Mesothelial cell of epicardium (in vitro differentiated cells): ENCODE measurements at regions not wholly inside any gene's neighbourhood (a gene's known extent, or its start where the extent isn't known, plus 50 kb on each side); places are given as distances from the start of the nearest gene placed in this dataset.
A peak's percentile ranks its signal among the peaks of the same experiment; 100 is the strongest.
"Not testable (repeated sequence)": the region's sequence is repeated elsewhere in the genome, so short reads cannot be mapped to it uniquely, and the experiment has no call there.

Experiments
- DNase-seq, 2 experiments: peaks; one replicate each; pipeline ENCODE4 v3.0.0; 2021; ENCODE audit warnings: low spot score in 2 of 2; ENCODE audit not compliant: unreplicated experiment in 2 of 2
- H3K27ac Mint-ChIP-seq: 2 replicates; pipeline ENCODE4 v1.8.0; 2021; ENCODE audit warnings: mixed read lengths
- H3K27me3 Mint-ChIP-seq: 2 replicates; pipeline ENCODE4 v1.8.0; 2021; ENCODE audit warnings: low read depth, mixed read lengths
- H3K36me3 Mint-ChIP-seq: 2 replicates; pipeline ENCODE4 v1.8.0; 2021; ENCODE audit warnings: mixed read lengths
- H3K4me1 Mint-ChIP-seq: 2 replicates; pipeline ENCODE4 v1.8.0; 2021; ENCODE audit warnings: mixed read lengths
- H3K4me3 Mint-ChIP-seq: 2 replicates; pipeline ENCODE4 v1.8.0; 2021; ENCODE audit warnings: mild to moderate bottlenecking, moderate library complexity, mixed read lengths
- H3K9me3 Mint-ChIP-seq: 2 replicates; pipeline ENCODE4 v1.8.0; 2021; ENCODE audit warnings: mixed read lengths
- CTCF ChIP-seq: fragments of 200-600 bp; sonication (generic); IDR thresholded peaks from one replicate; pipeline ENCODE4 v1.5.0; 2021; ENCODE audit warnings: antibody characterized with exemption; ENCODE audit not compliant: unreplicated experiment

- H3K27ac Mint-ChIP-seq, result no peak overlapping the region
- no peaks in the 10 kb centered on the region for H3K27me3 Mint-ChIP-seq
- H3K4me3 Mint-ChIP-seq, result no peak overlapping the region
- TF ChIP-seq CTCF, result no peak
- H3K4me1 Mint-ChIP-seq, result no peaks in the 10 kb centered on the region
- peaks cover 10% of the 10 kb centered on the region for H3K9me3 Mint-ChIP-seq
- DNase-seq, result no peak
- no peaks in the 10 kb centered on the region for H3K36me3 Mint-ChIP-seq
Measured at GRCh38 chr18:40292985-40293710, 1661.9 kb upstream of the PIK3C3 start.

- Mint-ChIP-seq H3K4me1 (no peaks in the 10 kb centered on the region), H3K4me3 (no peak overlapping the region), H3K27ac (no peak overlapping the region), H3K9me3 (peaks cover 27% of the 10 kb centered on the region), H3K36me3 (no peaks in the 10 kb centered on the region), H3K27me3 (no peaks in the 10 kb centered on the region)
- DNase-seq, result no peak
- no peak for TF ChIP-seq CTCF
Measured at GRCh38 chr18:40283560-40283959, 1671.5 kb upstream of the PIK3C3 start.

GRCh38 chr18:40281356-40281755 lies 1673.7 kb upstream of the PIK3C3 start:
- H3K4me3 Mint-ChIP-seq, H3K4me1 Mint-ChIP-seq, DNase-seq, H3K27ac Mint-ChIP-seq, H3K36me3 Mint-ChIP-seq, H3K27me3 Mint-ChIP-seq: not testable (repeated sequence)
- H3K9me3 Mint-ChIP-seq, result peaks cover 31% of the 10 kb centered on the region

GRCh38 chr18:40274618-40275196 lies 1680.3 kb upstream of the PIK3C3 start:
- Mint-ChIP-seq H3K4me3 (no peak overlapping the region), H3K4me1 (no peaks in the 10 kb centered on the region), H3K36me3 (no peaks in the 10 kb centered on the region), H3K27me3 (no peaks in the 10 kb centered on the region), H3K9me3 (peaks cover 6% of the 10 kb centered on the region), H3K27ac (no peak overlapping the region)
- TF ChIP-seq CTCF, result no peak
- no peak for DNase-seq

GRCh38 chr18:40272630-40273231 lies 1682.3 kb upstream of the PIK3C3 start:
- TF ChIP-seq CTCF, result no peak
- Mint-ChIP-seq H3K27ac (no peak overlapping the region), H3K36me3 (no peaks in the 10 kb centered on the region), H3K4me3 (no peak overlapping the region), H3K9me3 (peaks cover 6% of the 10 kb centered on the region), H3K4me1 (no peaks in the 10 kb centered on the region), H3K27me3 (peaks cover 1% of the 10 kb centered on the region)
- DNase-seq, result no peak

GRCh38 chr18:40259115-40259835 lies 1695.8 kb upstream of the PIK3C3 start:
- H3K27ac Mint-ChIP-seq, result peak overlapping the region; percentile 10
- no peaks in the 10 kb centered on the region for H3K27me3 Mint-ChIP-seq
- peaks cover 17% of the 10 kb centered on the region for H3K9me3 Mint-ChIP-seq
- TF ChIP-seq CTCF, result no peak
- H3K4me1 Mint-ChIP-seq, result peaks cover 13% of the 10 kb centered on the region
- no peak overlapping the region for H3K4me3 Mint-ChIP-seq
- DNase-seq, result no peak
- H3K36me3 Mint-ChIP-seq, result no peaks in the 10 kb centered on the region
